Vagina (tissue), 2 donors: ENCODE measurements at regions not wholly inside any gene's neighbourhood (a gene's known extent, or its start where the extent isn't known, plus 50 kb on each side); places are given as distances from the start of the nearest gene placed in this dataset.
A peak's percentile ranks its signal among the peaks of the same experiment; 100 is the strongest.
"Not testable (repeated sequence)": the region's sequence is repeated elsewhere in the genome, so short reads cannot be mapped to it uniquely, and the experiment has no call there.

Experiments
- DNase-seq, 2 donors: peaks; one replicate each; pipeline ENCODE4 v3.0.0-alpha.2; 2017; ENCODE audit errors: extremely low spot score in 2 of 2
- H3K27ac ChIP-seq: fragments of 200-600 bp; sonication (generic); one replicate; pipeline ENCODE4 v1.5.1; 2019
- H3K27me3 ChIP-seq: fragments of 200-600 bp; sonication (generic); one replicate; pipeline ENCODE4 v1.5.1; 2019
- H3K36me3 ChIP-seq, 2 donors: fragments of 200-600 bp; sonication (generic); one replicate each; pipeline ENCODE4 v1.5.1; 2017 to 2019
- H3K4me1 ChIP-seq: fragments of 200-600 bp; sonication (generic); one replicate; pipeline ENCODE4 v1.5.1; 2019
- H3K4me3 ChIP-seq, 2 donors: fragments of 200-600 bp; sonication (generic); 1 replicate in 1 of 2; 2 replicates in 1 of 2; pipeline ENCODE4 v1.5.1; 2016 to 2019
- H3K9me3 ChIP-seq: fragments of 200-600 bp; sonication (generic); one replicate; pipeline ENCODE4 v1.5.1; 2019
- CTCF ChIP-seq, 3 experiments: fragments of 450-650 bp in 2 of 3; fragments of 200-600 bp in 1 of 3; sonication (generic) in 1 of 3; IDR thresholded peaks; one replicate each; pipeline ENCODE4 v1.5.1; 2017 to 2019; ENCODE audit warnings: antibody characterized with exemption in 3 of 3, mild to moderate bottlenecking in 2 of 3, moderate library complexity in 2 of 3
- POLR2A ChIP-seq, 2 donors: fragments of 450-650 bp; IDR thresholded peaks; one replicate each; pipeline ENCODE4 v1.6.1; 2017; ENCODE audit warnings: antibody characterized with exemption in 2 of 2, mild to moderate bottlenecking in 2 of 2, moderate library complexity in 2 of 2
- POLR2AphosphoS5 ChIP-seq, 2 donors: sonication (generic); formaldehyde crosslinking; IDR thresholded peaks; one replicate each; pipeline ENCODE4 v1.9.0; 2017; ENCODE audit warnings: antibody characterized with exemption in 2 of 2, mild to moderate bottlenecking in 2 of 2, low read depth in 1 of 2; ENCODE audit not compliant: insufficient read depth in 1 of 2
- intact Hi-C: fragments of 100-400 bp; cut with DNase I; formaldehyde crosslinking; loops from one replicate; pipeline ENCODE4 v1.15.1; 2023

- no peak for DNase-seq
- intact Hi-C loops, result no loop called here
- Histone ChIP-seq H3K27ac (no peak overlapping the region), H3K4me3 (no peak overlapping the region), H3K36me3 (no peaks in the 10 kb centered on the region), H3K4me1 (no peaks in the 10 kb centered on the region), H3K9me3 (no peaks in the 10 kb centered on the region), H3K27me3 (no peaks in the 10 kb centered on the region)
- TF ChIP-seq POLR2AphosphoS5 (IDR thresholded peaks at IDR 0.05; ENCODE audit: insufficient read depth in 1 of 2, low read depth in 1 of 2), result peak in 1 of 2 donors; percentile 15
- TF ChIP-seq POLR2A (IDR thresholded peaks at IDR 0.05), result no peak
- TF ChIP-seq CTCF (IDR thresholded peaks at IDR 0.05), result no peak
These were observed 249.8 kb upstream of the ANXA10 start for GRCh38 chr4:167842487-167842886.

GRCh38 chr4:167854881-167855280 is 237.5 kb upstream of the ANXA10 start:
- H3K27me3 ChIP-seq, result no peaks in the 10 kb centered on the region
- no peaks in the 10 kb centered on the region for H3K36me3 ChIP-seq
- intact Hi-C loops, result no loop called here
- DNase-seq, result no peak
- H3K4me1 ChIP-seq, result no peaks in the 10 kb centered on the region
- no peaks in the 10 kb centered on the region for H3K9me3 ChIP-seq
- H3K4me3 ChIP-seq, result no peak overlapping the region
- TF ChIP-seq POLR2AphosphoS5 (IDR thresholded peaks at IDR 0.05; ENCODE audit: insufficient read depth in 1 of 2, low read depth in 1 of 2) (no peak), CTCF (IDR thresholded peaks at IDR 0.05) (no peak), POLR2A (IDR thresholded peaks at IDR 0.05) (no peak)
- H3K27ac ChIP-seq, result no peak overlapping the region

GRCh38 chr4:167858127-167858526 is 234.2 kb upstream of the ANXA10 start:
- DNase-seq, H3K27ac ChIP-seq, H3K9me3 ChIP-seq, H3K4me1 ChIP-seq, H3K27me3 ChIP-seq, H3K4me3 ChIP-seq, intact Hi-C loops, H3K36me3 ChIP-seq: not testable (repeated sequence)

- TF ChIP-seq CTCF (IDR thresholded peaks at IDR 0.05), result no peak
- no peak for TF ChIP-seq POLR2A (IDR thresholded peaks at IDR 0.05)
- TF ChIP-seq POLR2AphosphoS5 (IDR thresholded peaks at IDR 0.05; ENCODE audit: insufficient read depth in 1 of 2, low read depth in 1 of 2), result no peak
- H3K27me3 ChIP-seq, result no peaks in the 10 kb centered on the region
- intact Hi-C loops, result no loop called here
- no peak overlapping the region for H3K4me3 ChIP-seq
- H3K4me1 ChIP-seq, result no peaks in the 10 kb centered on the region
- no peaks in the 10 kb centered on the region for H3K36me3 ChIP-seq
- no peak overlapping the region for H3K27ac ChIP-seq
- no peaks in the 10 kb centered on the region for H3K9me3 ChIP-seq
- no peak for DNase-seq
These were observed 225.1 kb upstream of the ANXA10 start for GRCh38 chr4:167867191-167867590.

- intact Hi-C loops, result no loop called here
These were observed 224.2 kb upstream of the ANXA10 start for GRCh38 chr4:167868163-167868562.

More at GRCh38 chr4:167868163-167868562, 224.2 kb upstream of the ANXA10 start:
- no peak overlapping the region for H3K27ac ChIP-seq
- H3K9me3 ChIP-seq, result no peaks in the 10 kb centered on the region
- TF ChIP-seq CTCF (IDR thresholded peaks at IDR 0.05), result no peak
- TF ChIP-seq POLR2A (IDR thresholded peaks at IDR 0.05), result no peak
- TF ChIP-seq POLR2AphosphoS5 (IDR thresholded peaks at IDR 0.05; ENCODE audit: insufficient read depth in 1 of 2, low read depth in 1 of 2), result no peak
- no peak for DNase-seq
- H3K36me3 ChIP-seq, result no peaks in the 10 kb centered on the region
- H3K4me3 ChIP-seq, result no peak overlapping the region
- H3K4me1 ChIP-seq, result no peaks in the 10 kb centered on the region
- H3K27me3 ChIP-seq, result no peaks in the 10 kb centered on the region
